Panc1 (cell line): ENCODE measurements at regions not wholly inside any gene's neighbourhood (a gene's known extent, or its start where the extent isn't known, plus 50 kb on each side); places are given as distances from the start of the nearest gene placed in this dataset.

Source experiments
- CTCF ChIP-seq: fragments of 450-650 bp; IDR thresholded peaks from 2 replicates; pipeline ENCODE4 v1.5.1; 2017; ENCODE audit warnings: mild to moderate bottlenecking
- POLR2AphosphoS5 ChIP-seq: IDR thresholded peaks from 2 replicates; pipeline ENCODE4 v1.6.1; 2012; ENCODE audit warnings: mild to moderate bottlenecking, low read depth, low read length, moderate library complexity
- REST ChIP-seq, 2 experiments: IDR thresholded peaks; 2 replicates each; pipeline ENCODE4 v1.6.1; 2011 to 2012; ENCODE audit warnings: low read depth in 2 of 2, control low read depth in 1 of 2, low read length in 1 of 2, mild to moderate bottlenecking in 1 of 2, moderate library complexity in 1 of 2; ENCODE audit not compliant: insufficient read depth in 1 of 2

DNA sequence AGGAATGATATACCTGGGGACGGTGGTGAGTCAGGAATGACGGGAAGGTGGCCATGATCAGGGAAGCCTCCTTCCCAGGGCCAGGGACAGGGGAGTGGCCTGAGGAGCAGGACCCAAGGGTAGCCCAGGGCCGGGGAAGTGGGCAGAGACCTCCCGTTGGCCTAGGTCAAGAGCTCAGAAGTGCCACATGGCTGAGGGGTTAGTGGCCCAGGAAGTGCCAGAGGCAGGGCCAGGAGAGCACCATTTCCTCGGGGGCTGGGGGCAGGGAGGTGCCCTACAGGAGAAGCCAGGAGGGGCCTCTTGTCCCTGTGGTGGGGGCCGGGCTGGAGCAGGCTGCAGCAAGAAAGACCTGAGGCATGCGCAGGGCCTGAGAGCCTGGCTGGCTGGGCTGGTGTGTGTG lies 152.3 kb upstream of the ZSWIM2 start:
- no peak for TF ChIP-seq CTCF
- TF ChIP-seq POLR2AphosphoS5, result no peak
- TF ChIP-seq REST (IDR thresholded peaks at IDR 0.05; ENCODE audit: insufficient read depth in 1 of 2, low read depth in 2 of 2, low read length in 1 of 2), result no peak
